ENCODE measurements at regions not wholly inside any gene's neighbourhood (a gene's known extent, or its start where the extent isn't known, plus 50 kb on each side); places are given as distances from the start of the nearest gene placed in this dataset.

DNA sequence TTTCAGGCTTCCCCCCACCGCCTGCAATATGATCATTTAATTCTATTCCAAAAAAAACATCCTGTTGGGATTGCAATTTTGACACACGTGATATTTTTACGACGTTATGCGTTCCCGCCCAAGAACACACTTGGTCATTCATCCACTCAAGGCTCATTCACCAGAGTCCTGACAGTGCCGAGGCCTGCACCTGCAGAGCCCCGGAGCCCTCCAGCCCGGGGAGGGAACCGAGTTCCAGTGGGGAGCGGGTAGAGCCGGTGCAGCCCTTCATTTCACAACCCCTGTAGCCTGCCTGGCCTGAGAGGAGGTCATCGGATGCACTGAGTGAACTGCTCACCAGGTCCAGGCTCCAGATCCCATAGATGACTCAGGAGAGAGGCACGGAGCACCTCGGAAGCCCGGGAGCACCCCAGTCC, 156.0 kb upstream of the BACE2 start:
- intact Hi-C loops (cut with micrococcal nuclease; ENCODE audit: unreplicated experiment) = no loop called here
- no peak for TF ChIP-seq EZH2phosphoT487 (IDR thresholded peaks at IDR 0.05; ENCODE audit: borderline replicate concordance, low read depth, low read length)
- TF ChIP-seq, protein P1, sequence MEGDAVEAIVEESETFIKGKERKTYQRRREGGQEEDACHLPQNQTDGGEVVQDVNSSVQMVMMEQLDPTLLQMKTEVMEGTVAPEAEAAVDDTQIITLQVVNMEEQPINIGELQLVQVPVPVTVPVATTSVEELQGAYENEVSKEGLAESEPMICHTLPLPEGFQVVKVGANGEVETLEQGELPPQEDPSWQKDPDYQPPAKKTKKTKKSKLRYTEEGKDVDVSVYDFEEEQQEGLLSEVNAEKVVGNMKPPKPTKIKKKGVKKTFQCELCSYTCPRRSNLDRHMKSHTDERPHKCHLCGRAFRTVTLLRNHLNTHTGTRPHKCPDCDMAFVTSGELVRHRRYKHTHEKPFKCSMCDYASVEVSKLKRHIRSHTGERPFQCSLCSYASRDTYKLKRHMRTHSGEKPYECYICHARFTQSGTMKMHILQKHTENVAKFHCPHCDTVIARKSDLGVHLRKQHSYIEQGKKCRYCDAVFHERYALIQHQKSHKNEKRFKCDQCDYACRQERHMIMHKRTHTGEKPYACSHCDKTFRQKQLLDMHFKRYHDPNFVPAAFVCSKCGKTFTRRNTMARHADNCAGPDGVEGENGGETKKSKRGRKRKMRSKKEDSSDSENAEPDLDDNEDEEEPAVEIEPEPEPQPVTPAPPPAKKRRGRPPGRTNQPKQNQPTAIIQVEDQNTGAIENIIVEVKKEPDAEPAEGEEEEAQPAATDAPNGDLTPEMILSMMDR (conservative IDR thresholded peaks at IDR 0.05; ENCODE audit: low read length) = no peak

DNA sequence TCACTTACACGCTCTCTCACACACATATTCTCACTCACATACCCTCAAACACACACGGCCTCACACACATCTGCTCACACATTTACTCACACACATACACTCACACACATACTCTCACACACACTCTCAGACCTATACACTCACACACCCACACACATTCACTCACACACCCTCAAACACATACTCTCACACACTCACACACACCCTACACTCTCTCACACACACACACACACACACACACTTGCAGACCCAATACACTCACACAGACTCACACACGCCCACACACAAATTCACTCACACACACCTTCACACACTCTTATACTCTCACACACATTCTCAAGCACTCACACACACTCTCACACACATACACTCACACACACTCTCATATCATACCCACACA, 155.5 kb upstream of the BACE2 start:
- Histone ChIP-seq H4K20me1 (ENCODE audit: insufficient read depth, low read length) (no peaks in the 10 kb centered on the region), H2AFZ (ENCODE audit: low read length) (no peak overlapping the region), H3K4me2 (ENCODE audit: low read length) (no peak overlapping the region), H3K9me3 (ENCODE audit: low read length) (no peaks in the 10 kb centered on the region), H3K79me2 (ENCODE audit: insufficient read depth, low read depth, low read length) (no peaks in the 10 kb centered on the region), H3K36me3 (ENCODE audit: insufficient read depth, low read length) (no peaks in the 10 kb centered on the region), H3K9me2 (ENCODE audit: insufficient read depth, low read length) (no peaks in the 10 kb centered on the region), H3K4me1 (ENCODE audit: insufficient read depth, low read length, poor library complexity, severe bottlenecking) (no peaks in the 10 kb centered on the region), H3K27ac (ENCODE audit: low read depth, low read length, poor library complexity, severe bottlenecking) (no peak overlapping the region), H3K4me3 (ENCODE audit: low read depth, low read length, poor library complexity, severe bottlenecking) (no peak overlapping the region)
- TF ChIP-seq, protein P1 (conservative IDR thresholded peaks at IDR 0.05; ENCODE audit: low read length) = no peak
- TF ChIP-seq EZH2phosphoT487 (IDR thresholded peaks at IDR 0.05; ENCODE audit: borderline replicate concordance, low read depth, low read length) = no peak
- POLR2A ChIA-PET = no interaction called here
- no peak for DNase-seq (ENCODE audit: low spot score)
- CTCF ChIA-PET (ENCODE audit: unreplicated experiment) = no interaction called here
- intact Hi-C loops (cut with micrococcal nuclease; ENCODE audit: unreplicated experiment) = no loop called here
- no TSS peak for BruUV-seq (replicated peaks)

More for the DNA sequence above, 156.0 kb upstream of the BACE2 start:
- Histone ChIP-seq H3K36me3 (ENCODE audit: insufficient read depth, low read length) (no peaks in the 10 kb centered on the region), H2AFZ (ENCODE audit: low read length) (no peak overlapping the region), H3K4me2 (ENCODE audit: low read length) (no peak overlapping the region), H3K9me2 (ENCODE audit: insufficient read depth, low read length) (no peaks in the 10 kb centered on the region), H3K4me3 (ENCODE audit: low read depth, low read length, poor library complexity, severe bottlenecking) (no peak overlapping the region), H3K79me2 (ENCODE audit: insufficient read depth, low read depth, low read length) (no peaks in the 10 kb centered on the region), H3K4me1 (ENCODE audit: insufficient read depth, low read length, poor library complexity, severe bottlenecking) (no peaks in the 10 kb centered on the region), H3K27ac (ENCODE audit: low read depth, low read length, poor library complexity, severe bottlenecking) (no peak overlapping the region), H3K9me3 (ENCODE audit: low read length) (no peaks in the 10 kb centered on the region), H4K20me1 (ENCODE audit: insufficient read depth, low read length) (no peaks in the 10 kb centered on the region)
- ChIA-PET POLR2A (no interaction called here), CTCF (ENCODE audit: unreplicated experiment) (no interaction called here)
- DNase-seq (ENCODE audit: low spot score) = no peak
- no TSS peak for BruUV-seq (replicated peaks)

DNA sequence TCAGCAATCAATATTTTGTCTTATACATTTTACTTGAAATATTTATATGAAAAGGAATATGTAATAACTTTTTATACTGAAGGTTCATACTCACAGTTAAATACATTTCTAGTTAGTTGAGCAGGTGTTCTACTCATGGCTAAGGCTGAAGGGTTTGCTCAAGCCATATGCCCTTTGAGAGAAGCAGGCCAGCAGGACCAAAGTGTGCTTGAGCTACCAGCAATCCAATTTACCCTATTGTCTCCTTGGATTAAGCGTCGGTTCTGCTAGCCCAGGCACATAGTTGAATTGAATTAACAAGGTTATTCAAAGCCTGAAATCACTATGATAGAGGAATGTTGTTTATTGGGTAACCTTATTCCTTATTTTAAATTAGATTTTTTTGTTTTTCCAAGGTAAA, 151.5 kb upstream of the BACE2 start:
- no TSS peak for BruUV-seq (replicated peaks)
- POLR2A ChIA-PET = no interaction called here

More for the DNA sequence above, 151.5 kb upstream of the BACE2 start:
- no peaks in the 10 kb centered on the region for H3K9me3 ChIP-seq (ENCODE audit: low read length)
- no peak overlapping the region for H3K27ac ChIP-seq (ENCODE audit: low read depth, low read length, poor library complexity, severe bottlenecking)
- CTCF ChIA-PET (ENCODE audit: unreplicated experiment) = no interaction called here
- DNase-seq (ENCODE audit: low spot score) = no peak
- intact Hi-C loops (cut with micrococcal nuclease; ENCODE audit: unreplicated experiment) = no loop called here
- H3K36me3 ChIP-seq (ENCODE audit: insufficient read depth, low read length) = no peaks in the 10 kb centered on the region
- no peak overlapping the region for H2AFZ ChIP-seq (ENCODE audit: low read length)
- no peaks in the 10 kb centered on the region for H4K20me1 ChIP-seq (ENCODE audit: insufficient read depth, low read length)
- TF ChIP-seq, protein P1 (conservative IDR thresholded peaks at IDR 0.05; ENCODE audit: low read length) = no peak
- no peak for TF ChIP-seq EZH2phosphoT487 (IDR thresholded peaks at IDR 0.05; ENCODE audit: borderline replicate concordance, low read depth, low read length)
- H3K79me2 ChIP-seq (ENCODE audit: insufficient read depth, low read depth, low read length) = no peaks in the 10 kb centered on the region
- no peak overlapping the region for H3K4me2 ChIP-seq (ENCODE audit: low read length)
- H3K4me1 ChIP-seq (ENCODE audit: insufficient read depth, low read length, poor library complexity, severe bottlenecking) = no peaks in the 10 kb centered on the region
- no peak overlapping the region for H3K4me3 ChIP-seq (ENCODE audit: low read depth, low read length, poor library complexity, severe bottlenecking)
- H3K9me2 ChIP-seq (ENCODE audit: insufficient read depth, low read length) = no peaks in the 10 kb centered on the region
